ENCODE measurements at regions not wholly inside any gene's neighbourhood (a gene's known extent, or its start where the extent isn't known, plus 50 kb on each side); places are given as distances from the start of the nearest gene placed in this dataset.

GRCh38 chr3:86865506-86865905 is 125.4 kb downstream of the VGLL3 start:
- ChIA-PET CTCF (no interaction called here), POLR2A (no interaction called here)
- Histone ChIP-seq H3K4me3 (ENCODE audit: low read depth, low read length) (no peak overlapping the region), H3K27me3 (ENCODE audit: control insufficient read depth, insufficient read depth, low read length) (no peaks in the 10 kb centered on the region), H3K27ac (ENCODE audit: low read depth, low read length) (no peak overlapping the region), H3K9me3 (ENCODE audit: control insufficient read depth, insufficient read depth, low read length) (no peaks in the 10 kb centered on the region)
- DNase-seq (ENCODE audit: low read depth, low spot score): no peak
- TF ChIP-seq CTCF (IDR thresholded peaks at IDR 0.05; ENCODE audit: low read depth, low read length): no peak

GRCh38 chr3:86856711-86857110 is 134.2 kb downstream of the VGLL3 start:
- Histone ChIP-seq H3K9me3 (ENCODE audit: control insufficient read depth, insufficient read depth, low read length) (no peaks in the 10 kb centered on the region), H3K27me3 (ENCODE audit: control insufficient read depth, insufficient read depth, low read length) (no peaks in the 10 kb centered on the region), H3K4me3 (ENCODE audit: low read depth, low read length) (no peak overlapping the region), H3K27ac (ENCODE audit: low read depth, low read length) (no peak overlapping the region)
- no peak for DNase-seq (ENCODE audit: low read depth, low spot score)
- TF ChIP-seq CTCF (IDR thresholded peaks at IDR 0.05; ENCODE audit: low read depth, low read length): no peak
- CTCF ChIA-PET: no interaction called here
- POLR2A ChIA-PET: no interaction called here

DNA sequence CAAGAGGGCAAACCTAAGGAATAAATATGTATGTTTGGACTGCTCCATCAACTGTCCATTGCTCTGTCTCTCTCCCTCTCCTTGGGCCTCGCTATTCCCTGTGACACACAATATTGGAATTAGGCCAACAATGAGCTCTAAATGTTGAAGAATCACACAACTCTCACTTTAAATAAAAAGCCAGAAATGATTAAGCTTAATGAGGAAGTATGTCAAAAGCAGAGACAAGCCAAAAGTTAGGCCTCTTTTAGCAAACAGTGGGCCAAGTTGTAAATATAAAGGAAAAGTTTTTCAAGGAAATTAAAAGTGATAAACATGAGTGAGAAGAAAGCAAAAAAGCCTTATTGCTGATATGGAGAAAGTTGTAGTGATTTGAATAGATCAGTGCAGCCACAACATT is 141.0 kb downstream of the VGLL3 start:
- Histone ChIP-seq H3K9me3 (ENCODE audit: control insufficient read depth, insufficient read depth, low read length) (no peaks in the 10 kb centered on the region), H3K27me3 (ENCODE audit: control insufficient read depth, insufficient read depth, low read length) (no peaks in the 10 kb centered on the region), H3K27ac (ENCODE audit: low read depth, low read length) (no peak overlapping the region), H3K4me3 (ENCODE audit: low read depth, low read length) (no peak overlapping the region)
- no peak for TF ChIP-seq CTCF (IDR thresholded peaks at IDR 0.05; ENCODE audit: low read depth, low read length)
- POLR2A ChIA-PET: no interaction called here
- CTCF ChIA-PET: no interaction called here
- DNase-seq (ENCODE audit: low read depth, low spot score): no peak

DNA sequence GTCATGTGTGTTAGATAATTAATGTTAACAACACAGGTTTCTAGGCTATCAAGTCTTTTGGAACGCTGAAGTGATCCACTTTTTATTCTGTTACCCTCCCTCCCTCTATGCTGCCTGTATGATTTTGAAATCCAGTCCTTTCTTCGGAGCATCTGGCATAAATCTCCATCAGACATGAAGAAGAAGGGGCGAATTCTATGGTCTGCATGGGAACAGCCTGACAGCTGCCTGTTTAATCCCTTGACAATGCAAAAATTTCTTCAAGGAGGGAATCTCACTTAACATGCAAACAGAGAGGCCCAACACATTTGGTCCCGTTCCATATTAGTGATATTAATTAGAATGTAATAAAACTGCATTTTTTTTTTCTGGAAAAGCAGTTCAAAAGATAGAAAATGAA is 145.2 kb downstream of the VGLL3 start:
- DNase-seq (ENCODE audit: low read depth, low spot score): no peak
- Histone ChIP-seq H3K27ac (ENCODE audit: low read depth, low read length) (no peak overlapping the region), H3K9me3 (ENCODE audit: control insufficient read depth, insufficient read depth, low read length) (no peaks in the 10 kb centered on the region), H3K27me3 (ENCODE audit: control insufficient read depth, insufficient read depth, low read length) (no peaks in the 10 kb centered on the region), H3K4me3 (ENCODE audit: low read depth, low read length) (no peak overlapping the region)
- ChIA-PET POLR2A (no interaction called here), CTCF (no interaction called here)
- no peak for TF ChIP-seq CTCF (IDR thresholded peaks at IDR 0.05; ENCODE audit: low read depth, low read length)

DNA sequence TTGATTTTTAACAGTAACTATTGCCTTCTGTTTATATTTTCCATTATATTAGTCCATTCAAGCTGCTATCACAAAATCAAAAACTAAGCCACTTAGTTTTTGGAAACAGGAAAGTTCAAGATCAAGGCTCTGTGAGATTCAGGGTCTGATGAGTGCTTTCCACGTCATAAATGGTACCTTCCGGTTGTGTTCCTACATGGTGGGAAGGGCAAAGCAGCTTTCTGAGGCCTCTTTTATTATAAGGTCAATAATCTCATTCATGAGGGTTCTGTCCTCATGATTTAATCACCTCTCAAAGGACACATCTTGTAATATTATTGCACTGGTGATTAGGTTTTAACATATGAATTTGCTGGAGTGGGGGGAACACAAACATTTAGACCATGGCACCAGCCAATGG is 152.0 kb downstream of the VGLL3 start:
- Histone ChIP-seq H3K27ac (ENCODE audit: low read depth, low read length) (no peak overlapping the region), H3K27me3 (ENCODE audit: control insufficient read depth, insufficient read depth, low read length) (no peaks in the 10 kb centered on the region), H3K9me3 (ENCODE audit: control insufficient read depth, insufficient read depth, low read length) (no peaks in the 10 kb centered on the region), H3K4me3 (ENCODE audit: low read depth, low read length) (no peak overlapping the region)
- TF ChIP-seq CTCF (IDR thresholded peaks at IDR 0.05; ENCODE audit: low read depth, low read length): no peak
- DNase-seq (ENCODE audit: low read depth, low spot score): no peak
- CTCF ChIA-PET: no interaction called here
- POLR2A ChIA-PET: no interaction called here

All from AG04450 (cell line).